ENCODE measurements at regions not wholly inside any gene's neighbourhood (a gene's known extent, or its start where the extent isn't known, plus 50 kb on each side); places are given as distances from the start of the nearest gene placed in this dataset.

DNA sequence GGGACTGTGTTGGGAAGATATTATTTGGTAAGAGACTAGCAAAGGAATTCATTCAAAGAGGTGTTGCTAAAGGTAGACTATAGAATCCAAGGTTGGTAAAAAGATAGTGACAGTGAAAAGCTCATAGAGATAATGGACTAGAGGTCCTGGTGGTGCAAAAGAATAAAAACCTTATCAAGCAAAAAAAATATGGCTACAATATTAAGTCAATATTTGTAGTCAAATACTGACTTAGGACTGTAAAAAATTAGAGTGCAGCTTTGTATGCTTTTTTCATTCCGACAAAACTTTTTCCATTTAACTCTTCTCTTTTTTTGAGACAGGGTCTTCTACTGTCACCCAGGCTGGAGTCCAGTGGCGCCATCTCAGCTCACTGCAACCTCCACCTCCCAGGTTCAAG is 444.0 kb upstream of the AGTR1 start:
- no peaks in the 10 kb centered on the region for H3K27me3 Mint-ChIP-seq (ENCODE audit: low read depth)
- H3K27ac Mint-ChIP-seq (ENCODE audit: unreplicated experiment), result no peak overlapping the region
- TF ChIP-seq, protein P1, sequence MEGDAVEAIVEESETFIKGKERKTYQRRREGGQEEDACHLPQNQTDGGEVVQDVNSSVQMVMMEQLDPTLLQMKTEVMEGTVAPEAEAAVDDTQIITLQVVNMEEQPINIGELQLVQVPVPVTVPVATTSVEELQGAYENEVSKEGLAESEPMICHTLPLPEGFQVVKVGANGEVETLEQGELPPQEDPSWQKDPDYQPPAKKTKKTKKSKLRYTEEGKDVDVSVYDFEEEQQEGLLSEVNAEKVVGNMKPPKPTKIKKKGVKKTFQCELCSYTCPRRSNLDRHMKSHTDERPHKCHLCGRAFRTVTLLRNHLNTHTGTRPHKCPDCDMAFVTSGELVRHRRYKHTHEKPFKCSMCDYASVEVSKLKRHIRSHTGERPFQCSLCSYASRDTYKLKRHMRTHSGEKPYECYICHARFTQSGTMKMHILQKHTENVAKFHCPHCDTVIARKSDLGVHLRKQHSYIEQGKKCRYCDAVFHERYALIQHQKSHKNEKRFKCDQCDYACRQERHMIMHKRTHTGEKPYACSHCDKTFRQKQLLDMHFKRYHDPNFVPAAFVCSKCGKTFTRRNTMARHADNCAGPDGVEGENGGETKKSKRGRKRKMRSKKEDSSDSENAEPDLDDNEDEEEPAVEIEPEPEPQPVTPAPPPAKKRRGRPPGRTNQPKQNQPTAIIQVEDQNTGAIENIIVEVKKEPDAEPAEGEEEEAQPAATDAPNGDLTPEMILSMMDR (IDR thresholded peaks at IDR 0.05), result no peak
- no peaks in the 10 kb centered on the region for H3K36me3 Mint-ChIP-seq (ENCODE audit: low read depth)
- DNase-seq (ENCODE audit: low spot score), result no peak
- no peaks in the 10 kb centered on the region for H3K9me3 Mint-ChIP-seq (ENCODE audit: low read depth)
- no peak overlapping the region for H3K4me3 Mint-ChIP-seq (ENCODE audit: unreplicated experiment)
- H3K4me1 Mint-ChIP-seq (ENCODE audit: low read depth), result peaks cover 3% of the 10 kb centered on the region

DNA sequence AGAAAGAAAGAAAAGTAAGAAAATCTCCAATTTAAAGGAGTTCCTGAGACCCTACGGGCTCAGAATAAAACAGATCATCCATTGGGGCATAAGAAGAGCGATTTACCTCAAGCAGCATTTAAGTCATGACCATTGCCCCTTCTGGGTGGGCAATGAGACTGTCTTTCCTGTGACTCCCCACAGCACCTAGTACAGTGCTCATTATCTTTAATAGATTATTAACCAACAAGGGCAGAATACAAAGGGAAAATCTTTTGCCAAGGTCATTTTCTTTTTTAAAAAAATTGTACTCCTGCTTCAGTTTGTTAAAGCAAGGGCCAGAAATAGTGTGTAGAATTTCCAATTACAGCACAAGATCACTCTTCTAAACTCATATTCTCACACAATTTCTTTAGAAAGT is 443.3 kb upstream of the AGTR1 start:
- no peak for DNase-seq (ENCODE audit: low spot score)
- H3K4me3 Mint-ChIP-seq (ENCODE audit: unreplicated experiment), result no peak overlapping the region
- no peaks in the 10 kb centered on the region for H3K27me3 Mint-ChIP-seq (ENCODE audit: low read depth)
- H3K9me3 Mint-ChIP-seq (ENCODE audit: low read depth), result no peaks in the 10 kb centered on the region
- H3K27ac Mint-ChIP-seq (ENCODE audit: unreplicated experiment), result no peak overlapping the region
- H3K36me3 Mint-ChIP-seq (ENCODE audit: low read depth), result no peaks in the 10 kb centered on the region
- TF ChIP-seq, protein P1 (IDR thresholded peaks at IDR 0.05), result no peak
- peaks cover 3% of the 10 kb centered on the region for H3K4me1 Mint-ChIP-seq (ENCODE audit: low read depth)

DNA sequence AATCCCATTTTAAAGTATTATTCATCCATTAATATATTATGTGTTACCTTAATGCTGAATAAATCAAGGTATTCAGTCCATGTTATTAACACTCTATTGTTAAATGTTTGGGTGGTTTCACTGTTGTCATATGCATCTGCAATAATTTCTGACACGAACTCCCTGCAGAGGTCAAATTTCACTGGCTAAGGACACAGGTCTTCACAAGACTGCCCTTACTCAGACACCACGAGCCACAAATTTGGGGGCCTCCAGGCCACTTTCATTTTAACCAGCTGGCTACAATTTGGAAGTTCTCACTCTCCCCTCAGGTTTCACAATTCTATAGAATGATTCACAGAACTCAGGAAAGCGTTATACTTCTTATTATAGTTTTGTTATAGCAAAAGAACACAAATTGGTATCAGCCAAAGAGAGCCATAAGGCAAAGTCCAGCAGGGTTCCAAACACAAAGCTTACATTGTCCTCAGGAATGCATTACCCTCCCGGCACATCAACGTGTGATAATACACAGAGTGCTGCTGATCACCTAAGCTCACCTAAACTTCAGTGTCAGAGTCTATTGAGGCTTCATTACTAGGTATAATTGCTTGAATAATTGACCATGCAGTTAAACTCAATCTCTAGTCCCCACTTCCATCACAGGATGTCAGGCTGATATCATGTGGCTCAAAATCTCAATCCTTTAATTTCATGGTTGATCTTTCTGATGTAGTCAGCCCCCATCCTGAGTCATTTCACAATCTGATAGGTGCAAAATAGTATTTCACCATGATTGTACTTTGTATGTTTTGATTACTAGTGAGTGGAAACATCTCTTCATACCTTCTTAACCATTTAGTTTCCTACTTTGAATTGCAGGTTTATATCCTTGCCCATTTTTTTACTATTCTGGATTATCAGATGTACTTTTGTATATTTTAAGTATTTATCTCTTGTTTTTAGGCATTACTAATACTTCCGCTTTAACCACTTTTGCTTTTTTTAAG is 441.4 kb upstream of the AGTR1 start:
- H3K4me3 Mint-ChIP-seq (ENCODE audit: unreplicated experiment), result no peak overlapping the region
- peaks cover 3% of the 10 kb centered on the region for H3K4me1 Mint-ChIP-seq (ENCODE audit: low read depth)
- H3K9me3 Mint-ChIP-seq (ENCODE audit: low read depth), result no peaks in the 10 kb centered on the region
- no peak overlapping the region for H3K27ac Mint-ChIP-seq (ENCODE audit: unreplicated experiment)
- no peak for DNase-seq (ENCODE audit: low spot score)
- H3K27me3 Mint-ChIP-seq (ENCODE audit: low read depth), result no peaks in the 10 kb centered on the region
- TF ChIP-seq, protein P1 (IDR thresholded peaks at IDR 0.05), result no peak
- no peaks in the 10 kb centered on the region for H3K36me3 Mint-ChIP-seq (ENCODE audit: low read depth)

DNA sequence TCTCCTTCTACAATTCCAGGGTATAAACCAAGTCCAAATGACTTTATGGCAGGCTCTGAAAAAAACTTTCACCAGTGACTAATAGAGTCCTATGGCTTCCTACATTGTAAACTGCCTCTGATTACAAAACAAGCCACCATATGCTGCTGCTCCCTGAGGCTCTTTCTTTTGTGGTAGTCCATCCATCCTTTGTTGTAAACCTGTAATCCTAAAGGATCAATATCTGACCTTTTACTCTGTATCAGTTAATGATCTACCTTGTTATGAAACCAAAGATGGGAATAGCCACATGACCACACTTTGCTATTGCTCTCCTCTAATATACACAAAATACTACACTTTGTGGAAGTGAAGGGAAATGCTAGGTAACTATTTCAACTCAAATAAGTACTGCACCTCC is 434.7 kb upstream of the AGTR1 start:
- Mint-ChIP-seq H3K36me3 (ENCODE audit: low read depth) (no peaks in the 10 kb centered on the region), H3K27ac (ENCODE audit: unreplicated experiment) (no peak overlapping the region), H3K4me1 (ENCODE audit: low read depth) (no peaks in the 10 kb centered on the region), H3K4me3 (ENCODE audit: unreplicated experiment) (no peak overlapping the region), H3K27me3 (ENCODE audit: low read depth) (no peaks in the 10 kb centered on the region), H3K9me3 (ENCODE audit: low read depth) (no peaks in the 10 kb centered on the region)
- TF ChIP-seq, protein P1 (IDR thresholded peaks at IDR 0.05), result no peak
- DNase-seq (ENCODE audit: low spot score), result no peak

DNA sequence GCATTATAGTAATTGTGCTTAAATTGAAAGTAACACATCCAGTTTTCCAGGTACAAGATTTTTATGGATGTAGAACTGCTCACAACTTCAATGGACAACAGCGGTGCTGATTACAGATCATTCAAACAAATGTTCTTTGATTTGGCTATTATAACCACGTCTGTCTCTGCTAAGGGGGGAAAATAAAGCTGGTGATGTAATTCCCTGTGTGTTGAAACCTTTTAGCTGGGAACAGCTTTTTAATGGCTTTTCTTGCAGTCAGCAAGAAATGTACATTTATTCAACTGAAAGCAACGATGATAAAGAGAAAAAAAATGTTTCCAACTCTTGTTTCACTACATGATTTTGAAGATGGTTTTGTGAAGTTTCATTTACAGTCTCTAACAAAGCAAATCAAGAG is 431.9 kb upstream of the AGTR1 start:
- TF ChIP-seq, protein P1 (IDR thresholded peaks at IDR 0.05), result no peak
- Mint-ChIP-seq H3K9me3 (ENCODE audit: low read depth) (no peaks in the 10 kb centered on the region), H3K27ac (ENCODE audit: unreplicated experiment) (no peak overlapping the region), H3K4me3 (ENCODE audit: unreplicated experiment) (no peak overlapping the region), H3K36me3 (ENCODE audit: low read depth) (no peaks in the 10 kb centered on the region), H3K4me1 (ENCODE audit: low read depth) (no peaks in the 10 kb centered on the region), H3K27me3 (ENCODE audit: low read depth) (no peaks in the 10 kb centered on the region)
- DNase-seq (ENCODE audit: low spot score), result no peak

Data from chondrocyte (in vitro differentiated cells).